ENCODE measurements at regions not wholly inside any gene's neighbourhood (a gene's known extent, or its start where the extent isn't known, plus 50 kb on each side); places are given as distances from the start of the nearest gene placed in this dataset.

DNA sequence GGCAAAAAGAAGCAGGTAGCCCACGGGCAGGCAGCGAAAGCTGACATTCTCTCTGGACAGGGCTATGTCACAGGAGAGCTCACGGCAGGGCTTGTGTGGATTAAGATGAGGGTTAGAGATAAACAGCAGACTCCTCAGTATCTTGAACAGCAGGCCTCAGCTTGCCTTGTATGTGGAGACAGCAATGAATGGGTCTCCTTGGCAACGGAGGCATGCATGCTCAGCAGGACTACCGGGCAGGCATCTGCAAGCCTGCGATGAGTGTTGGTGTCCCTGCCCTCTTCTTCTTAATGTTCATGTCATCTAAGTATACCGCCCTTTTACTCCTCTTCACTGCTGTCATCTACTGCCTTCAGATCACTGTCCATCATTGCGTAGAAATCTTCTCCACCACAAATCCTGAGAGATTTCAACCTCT is 81.9 kb upstream of the C1GALT1 start:
- TF ChIP-seq, protein P1, sequence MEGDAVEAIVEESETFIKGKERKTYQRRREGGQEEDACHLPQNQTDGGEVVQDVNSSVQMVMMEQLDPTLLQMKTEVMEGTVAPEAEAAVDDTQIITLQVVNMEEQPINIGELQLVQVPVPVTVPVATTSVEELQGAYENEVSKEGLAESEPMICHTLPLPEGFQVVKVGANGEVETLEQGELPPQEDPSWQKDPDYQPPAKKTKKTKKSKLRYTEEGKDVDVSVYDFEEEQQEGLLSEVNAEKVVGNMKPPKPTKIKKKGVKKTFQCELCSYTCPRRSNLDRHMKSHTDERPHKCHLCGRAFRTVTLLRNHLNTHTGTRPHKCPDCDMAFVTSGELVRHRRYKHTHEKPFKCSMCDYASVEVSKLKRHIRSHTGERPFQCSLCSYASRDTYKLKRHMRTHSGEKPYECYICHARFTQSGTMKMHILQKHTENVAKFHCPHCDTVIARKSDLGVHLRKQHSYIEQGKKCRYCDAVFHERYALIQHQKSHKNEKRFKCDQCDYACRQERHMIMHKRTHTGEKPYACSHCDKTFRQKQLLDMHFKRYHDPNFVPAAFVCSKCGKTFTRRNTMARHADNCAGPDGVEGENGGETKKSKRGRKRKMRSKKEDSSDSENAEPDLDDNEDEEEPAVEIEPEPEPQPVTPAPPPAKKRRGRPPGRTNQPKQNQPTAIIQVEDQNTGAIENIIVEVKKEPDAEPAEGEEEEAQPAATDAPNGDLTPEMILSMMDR (IDR thresholded peaks at IDR 0.05) = no peak
- TF ChIP-seq POLR2A (IDR thresholded peaks at IDR 0.05) = no peak

Data from ovary (tissue), 3 donors.